ENCODE measurements at regions not wholly inside any gene's neighbourhood (a gene's known extent, or its start where the extent isn't known, plus 50 kb on each side); places are given as distances from the start of the nearest gene placed in this dataset.

DNA sequence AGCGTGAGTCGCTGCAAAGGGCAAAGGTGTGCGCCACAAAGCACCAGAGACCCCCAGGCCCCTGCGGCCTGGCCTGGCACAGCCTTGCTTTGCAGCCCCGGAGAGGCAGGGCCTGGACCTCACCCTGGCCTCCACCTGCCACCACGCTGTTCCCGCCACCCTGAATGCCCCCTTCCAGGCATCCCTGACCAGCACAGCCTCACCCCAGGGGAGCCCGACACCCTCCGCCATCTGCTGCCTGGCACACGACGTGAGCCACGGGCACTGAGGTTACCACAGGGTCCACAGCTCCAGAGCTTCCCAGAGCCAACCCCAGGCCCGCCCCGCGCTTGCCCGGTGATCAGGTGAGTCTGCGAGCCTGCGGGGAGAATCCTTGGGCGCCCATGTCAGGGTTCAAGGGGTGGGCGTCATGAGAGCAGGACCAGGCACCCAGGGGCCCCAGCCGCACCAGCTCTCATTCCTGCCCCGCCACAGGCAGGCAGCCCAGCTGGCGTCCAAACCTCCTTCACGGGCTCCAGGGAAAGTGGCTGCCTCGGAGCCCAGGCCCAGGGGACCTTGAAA, 171.3 kb downstream of the BRD1 start:
- no peak overlapping the region for H3K9ac ChIP-seq (ENCODE audit: insufficient read length)
- no peaks in the 10 kb centered on the region for H3K9me3 ChIP-seq (ENCODE audit: low read depth, low read length)
- no peak for TF ChIP-seq POLR2AphosphoS5 (IDR thresholded peaks at IDR 0.05; ENCODE audit: borderline replicate concordance, low read depth, low read length)
- no peak for TF ChIP-seq FOXP2 (optimal IDR thresholded peaks at IDR 0.05; ENCODE audit: control extremely low read depth, extremely low read length, insufficient read depth)
- TF ChIP-seq EZH2 (IDR thresholded peaks at IDR 0.05): no peak
- no peak for DNase-seq (ENCODE audit: low read depth, low spot score)
- no peak overlapping the region for H3K27ac ChIP-seq
- H3K36me3 ChIP-seq (ENCODE audit: insufficient read depth, low read length): no peaks in the 10 kb centered on the region
- H3K4me3 ChIP-seq: no peak overlapping the region

DNA sequence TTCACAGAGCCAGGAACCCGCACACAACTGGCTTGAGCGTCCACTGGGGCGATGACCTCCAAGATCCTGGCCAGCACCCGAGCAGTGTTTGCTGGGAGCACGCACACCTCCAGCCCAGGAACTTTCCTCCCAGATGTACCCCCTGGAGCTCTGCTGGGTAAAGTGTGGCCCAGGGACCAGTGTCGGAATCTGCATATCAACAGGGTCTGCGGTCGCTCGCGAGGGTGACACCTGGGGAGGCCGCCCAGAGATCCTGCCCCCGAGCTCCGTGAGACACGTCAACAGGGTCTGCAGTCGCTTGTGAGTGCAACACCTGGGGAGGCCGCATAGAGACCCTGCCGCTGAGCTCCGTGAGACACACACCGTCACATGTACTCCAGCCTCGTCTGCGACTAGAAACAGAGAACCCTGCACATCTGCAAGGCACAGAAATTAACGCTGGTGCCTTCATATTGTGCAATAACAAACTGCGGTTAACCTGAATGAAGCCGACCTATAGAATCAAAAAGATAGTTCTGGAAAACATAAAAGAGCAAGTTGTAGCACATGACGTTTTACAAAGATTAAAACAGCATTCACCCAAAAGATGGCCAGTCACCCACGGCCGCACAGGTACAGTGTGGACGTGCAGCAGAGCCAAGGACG, 172.4 kb downstream of the BRD1 start:
- Histone ChIP-seq H3K36me3 (ENCODE audit: insufficient read depth, low read length) (no peaks in the 10 kb centered on the region), H3K9me3 (ENCODE audit: low read depth, low read length) (no peaks in the 10 kb centered on the region), H3K4me3 (no peak overlapping the region), H3K9ac (ENCODE audit: insufficient read length) (no peak overlapping the region), H3K27ac (no peak overlapping the region)
- no peak for DNase-seq (ENCODE audit: low read depth, low spot score)
- TF ChIP-seq FOXP2 (optimal IDR thresholded peaks at IDR 0.05; ENCODE audit: control extremely low read depth, extremely low read length, insufficient read depth) (no peak), EZH2 (IDR thresholded peaks at IDR 0.05) (no peak), POLR2AphosphoS5 (IDR thresholded peaks at IDR 0.05; ENCODE audit: borderline replicate concordance, low read depth, low read length) (no peak)

DNA sequence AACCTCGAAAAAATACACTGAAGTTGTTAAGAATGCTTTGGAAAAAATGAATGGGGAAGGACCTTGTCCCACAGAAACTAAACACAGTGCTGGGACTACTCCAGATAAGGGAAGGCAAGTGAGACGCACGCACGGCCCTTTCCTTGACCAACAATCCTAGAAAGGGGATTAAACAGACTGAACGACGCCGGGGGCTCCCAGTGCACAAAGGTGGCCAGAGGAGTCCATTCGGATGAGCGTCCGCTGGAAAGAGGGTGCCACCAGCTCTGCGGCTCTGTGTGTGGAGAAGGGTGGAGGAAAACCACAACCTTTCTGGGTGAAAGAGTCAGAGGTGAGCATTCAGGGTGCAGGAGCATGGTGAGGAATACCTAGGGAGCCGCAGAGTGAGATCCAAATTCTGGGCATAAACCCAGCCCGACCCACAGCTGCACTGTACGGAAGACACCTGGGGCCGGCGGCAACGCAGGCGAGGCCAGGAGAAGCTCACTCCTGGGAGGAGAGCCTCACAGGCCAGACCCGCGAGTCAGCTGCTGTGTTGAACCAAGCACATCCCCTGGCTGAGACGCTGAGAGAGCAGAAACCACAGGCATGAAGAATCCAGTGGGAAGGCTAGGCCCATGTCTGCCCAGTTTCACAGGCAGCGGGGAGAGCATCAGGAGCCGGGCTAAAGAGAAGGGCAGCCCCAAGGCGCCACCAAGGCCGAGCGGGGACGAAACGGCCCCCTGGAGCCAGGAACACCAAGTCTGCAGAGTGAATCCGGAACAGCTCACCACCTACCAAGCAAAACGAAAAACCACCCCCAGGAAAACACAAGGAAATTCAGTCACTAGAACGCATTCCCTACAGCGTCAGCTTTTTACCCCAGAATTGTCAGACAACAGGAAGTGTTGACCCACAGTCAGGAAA, 177.1 kb downstream of the BRD1 start:
- H3K9ac ChIP-seq (ENCODE audit: insufficient read length): no peak overlapping the region
- TF ChIP-seq POLR2AphosphoS5 (IDR thresholded peaks at IDR 0.05; ENCODE audit: borderline replicate concordance, low read depth, low read length): no peak
- H3K27ac ChIP-seq: no peak overlapping the region
- DNase-seq (ENCODE audit: low read depth, low spot score): no peak
- no peaks in the 10 kb centered on the region for H3K9me3 ChIP-seq (ENCODE audit: low read depth, low read length)
- H3K36me3 ChIP-seq (ENCODE audit: insufficient read depth, low read length): no peaks in the 10 kb centered on the region
- no peak overlapping the region for H3K4me3 ChIP-seq

DNA sequence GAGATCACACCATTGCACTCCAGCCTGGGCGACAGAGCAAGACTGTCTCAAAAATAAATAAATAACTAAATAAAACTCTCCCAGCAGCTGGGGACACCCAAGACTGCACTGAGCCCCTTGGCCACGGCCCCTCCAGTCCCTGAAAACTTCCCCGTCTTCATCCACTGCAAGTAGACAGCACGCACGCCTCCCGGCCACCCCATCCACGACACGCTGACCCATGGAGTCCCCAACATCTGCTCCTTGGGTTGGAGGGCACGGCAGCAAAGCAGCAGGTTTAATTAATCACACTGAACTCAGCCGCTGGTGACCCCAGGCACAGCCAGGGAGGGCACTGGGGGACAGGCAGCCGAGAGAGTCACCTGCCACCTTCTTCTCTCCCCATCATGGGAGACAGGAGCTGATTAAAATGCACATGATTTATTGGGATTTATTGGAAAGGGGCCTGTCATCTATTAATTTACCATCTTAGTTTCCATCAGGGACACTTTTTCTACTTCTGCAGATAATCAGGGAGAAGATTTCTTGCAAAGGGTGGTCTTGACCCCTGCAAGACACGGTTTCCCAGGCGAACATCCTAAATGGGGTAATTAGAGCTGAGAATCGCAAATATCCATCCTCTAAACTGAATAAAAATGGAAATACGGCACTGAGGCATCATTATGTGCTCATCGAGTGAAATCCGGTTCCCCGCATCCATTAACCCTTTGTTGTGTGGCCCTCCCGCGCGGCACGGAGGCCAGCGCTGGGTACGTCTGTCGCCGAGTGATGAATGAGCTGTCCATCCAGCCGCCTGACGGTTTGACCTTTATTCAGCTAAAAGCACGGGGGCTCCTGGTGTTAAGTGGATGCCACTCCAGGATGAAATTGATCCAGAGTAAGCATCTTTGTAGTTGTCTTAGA, 178.3 kb downstream of the BRD1 start:
- H3K27ac ChIP-seq: no peak overlapping the region
- TF ChIP-seq FOXP2 (optimal IDR thresholded peaks at IDR 0.05; ENCODE audit: control extremely low read depth, extremely low read length, insufficient read depth) (no peak), POLR2AphosphoS5 (IDR thresholded peaks at IDR 0.05; ENCODE audit: borderline replicate concordance, low read depth, low read length) (no peak), EZH2 (IDR thresholded peaks at IDR 0.05) (no peak)
- no peak overlapping the region for H3K4me3 ChIP-seq
- no peaks in the 10 kb centered on the region for H3K9me3 ChIP-seq (ENCODE audit: low read depth, low read length)
- H3K36me3 ChIP-seq (ENCODE audit: insufficient read depth, low read length): no peaks in the 10 kb centered on the region
- no peak overlapping the region for H3K9ac ChIP-seq (ENCODE audit: insufficient read length)
- no peak for DNase-seq (ENCODE audit: low read depth, low spot score)

DNA sequence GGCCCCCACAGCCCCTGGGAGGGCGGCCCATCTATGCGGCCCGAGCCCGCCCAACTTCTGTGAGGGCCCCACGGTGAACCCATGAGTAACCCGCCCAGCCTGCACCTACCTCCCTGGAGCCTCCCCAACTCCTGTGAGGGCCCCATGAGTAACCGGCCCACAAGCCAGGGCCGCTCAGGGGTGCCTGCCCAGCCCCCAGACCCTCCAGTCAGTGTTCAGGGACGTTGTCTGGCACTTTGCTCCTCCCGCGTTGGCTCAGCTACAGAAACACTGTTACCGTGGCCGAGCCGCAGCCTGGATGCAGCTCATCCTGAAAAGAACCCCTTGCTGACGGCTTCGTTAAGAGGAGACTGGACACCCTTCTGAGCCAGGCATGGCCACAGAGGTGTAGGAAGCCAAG, 179.6 kb downstream of the BRD1 start:
- Histone ChIP-seq H3K4me3 (no peak overlapping the region), H3K36me3 (ENCODE audit: insufficient read depth, low read length) (no peaks in the 10 kb centered on the region), H3K27ac (no peak overlapping the region), H3K9me3 (ENCODE audit: low read depth, low read length) (no peaks in the 10 kb centered on the region), H3K9ac (ENCODE audit: insufficient read length) (no peak overlapping the region)
- DNase-seq (ENCODE audit: low read depth, low spot score): no peak
- no peak for TF ChIP-seq POLR2AphosphoS5 (IDR thresholded peaks at IDR 0.05; ENCODE audit: borderline replicate concordance, low read depth, low read length)
- TF ChIP-seq FOXP2 (optimal IDR thresholded peaks at IDR 0.05; ENCODE audit: control extremely low read depth, extremely low read length, insufficient read depth): no peak
- TF ChIP-seq EZH2 (IDR thresholded peaks at IDR 0.05): no peak

DNA sequence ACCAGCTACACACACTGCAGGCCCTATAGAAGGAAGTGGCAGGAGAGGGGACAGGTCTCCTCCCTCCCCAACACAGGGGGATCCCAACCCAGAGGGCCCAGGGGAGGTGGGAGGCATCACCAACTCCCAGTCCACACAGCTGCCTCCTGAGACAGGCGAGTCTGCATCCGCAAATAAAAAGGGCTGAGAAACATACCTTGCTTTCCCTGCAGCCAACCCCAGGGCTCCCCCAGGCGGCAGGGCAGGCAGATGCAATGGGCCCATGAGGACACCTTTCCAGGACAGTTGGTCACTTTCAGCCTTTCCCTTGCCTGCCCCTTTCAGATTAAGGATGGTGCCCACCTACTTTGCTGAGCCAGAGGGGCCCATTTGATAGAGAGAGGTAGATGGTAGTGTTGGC, 180.0 kb downstream of the BRD1 start:
- H3K27ac ChIP-seq: no peak overlapping the region
- DNase-seq (ENCODE audit: low read depth, low spot score): no peak
- no peak overlapping the region for H3K9ac ChIP-seq (ENCODE audit: insufficient read length)
- no peak overlapping the region for H3K4me3 ChIP-seq
- TF ChIP-seq POLR2AphosphoS5 (IDR thresholded peaks at IDR 0.05; ENCODE audit: borderline replicate concordance, low read depth, low read length): no peak
- TF ChIP-seq EZH2 (IDR thresholded peaks at IDR 0.05): no peak
- no peak for TF ChIP-seq FOXP2 (optimal IDR thresholded peaks at IDR 0.05; ENCODE audit: control extremely low read depth, extremely low read length, insufficient read depth)
- no peaks in the 10 kb centered on the region for H3K36me3 ChIP-seq (ENCODE audit: insufficient read depth, low read length)
- no peaks in the 10 kb centered on the region for H3K9me3 ChIP-seq (ENCODE audit: low read depth, low read length)

DNA sequence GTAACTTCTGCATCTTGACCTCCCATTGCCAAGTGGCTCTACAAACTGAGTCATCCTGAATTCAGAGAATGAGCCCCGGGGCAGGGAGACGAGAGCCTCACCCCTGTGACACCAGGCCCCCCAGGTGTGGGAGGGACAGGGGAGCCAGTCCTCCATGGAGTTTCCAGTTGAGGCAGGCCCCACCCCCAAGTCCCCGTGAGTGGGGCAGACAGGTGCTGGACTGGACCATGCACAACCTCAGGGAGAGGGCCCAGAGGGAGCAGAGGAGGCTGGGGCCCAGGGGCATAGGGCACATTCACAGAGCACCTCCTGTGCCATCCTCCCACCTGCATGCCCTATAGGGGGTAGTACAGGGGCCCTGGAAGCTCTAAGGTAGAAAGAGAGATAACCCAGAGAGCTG, 180.8 kb downstream of the BRD1 start:
- no peak for TF ChIP-seq EZH2 (IDR thresholded peaks at IDR 0.05)
- no peak for TF ChIP-seq FOXP2 (optimal IDR thresholded peaks at IDR 0.05; ENCODE audit: control extremely low read depth, extremely low read length, insufficient read depth)
- TF ChIP-seq POLR2AphosphoS5 (IDR thresholded peaks at IDR 0.05; ENCODE audit: borderline replicate concordance, low read depth, low read length): no peak
- H3K36me3 ChIP-seq (ENCODE audit: insufficient read depth, low read length): no peaks in the 10 kb centered on the region

More for the DNA sequence above, 180.8 kb downstream of the BRD1 start:
- Histone ChIP-seq H3K4me3 (no peak overlapping the region), H3K9me3 (ENCODE audit: low read depth, low read length) (no peaks in the 10 kb centered on the region), H3K27ac (no peak overlapping the region), H3K9ac (ENCODE audit: insufficient read length) (no peak overlapping the region)
- no peak for DNase-seq (ENCODE audit: low read depth, low spot score)
